Right lobe of liver (tissue), 6 donors: ENCODE measurements at regions not wholly inside any gene's neighbourhood (a gene's known extent, or its start where the extent isn't known, plus 50 kb on each side); places are given as distances from the start of the nearest gene placed in this dataset.

ENCODE experiments used
- ATAC-seq, 4 donors: fragments of 200-7000 bp; cut with Tn5 transposase; one replicate each; pipeline ENCODE4 v1.9.1; 2020; ENCODE audit warnings: mild to moderate bottlenecking in 4 of 4, moderate library complexity in 4 of 4
- DNase-seq, 3 donors: peaks; one replicate each; pipeline ENCODE4 v3.0.0-alpha.2; 2020
- H3K27ac ChIP-seq, 3 donors: fragments of 200-600 bp; one replicate each; pipeline ENCODE4 v1.8.0; 2022
- H3K27me3 ChIP-seq, 2 donors: fragments of 200-600 bp; one replicate each; pipeline ENCODE4 v1.8.0; 2022
- H3K36me3 ChIP-seq, 4 donors: fragments of 200-600 bp; sonication (generic) in 1 of 4; one replicate each; pipeline versions ENCODE4 v1.5.1 to v1.8.0; 2017 to 2022; ENCODE audit warnings: control low read depth in 1 of 4
- H3K4me1 ChIP-seq, 4 donors: fragments of 200-600 bp; sonication (generic) in 1 of 4; one replicate each; pipeline versions ENCODE4 v1.5.1 to v1.8.0; 2017 to 2022; ENCODE audit warnings: control low read depth in 1 of 4
- H3K4me3 ChIP-seq, 3 donors: fragments of 200-600 bp; one replicate each; pipeline ENCODE4 v1.8.0; 2022
- H3K9me3 ChIP-seq, 4 donors: fragments of 200-600 bp; sonication (generic) in 1 of 4; one replicate each; pipeline versions ENCODE4 v1.5.1 to v1.8.0; 2017 to 2022; ENCODE audit warnings: control low read depth in 1 of 4
- POLR2A ChIP-seq: fragments of 450-650 bp; IDR thresholded peaks from one replicate; pipeline ENCODE4 v1.6.1; 2017; ENCODE audit warnings: antibody characterized with exemption, mild to moderate bottlenecking
- WGBS: methylation state at CpG from one replicate; pipeline ENCODE4 v1.1.6; 2018; ENCODE audit warnings: low coverage, low lambda C conversion rate; ENCODE audit not compliant: insufficient coverage; ENCODE audit errors: missing lambda C conversion rate; 5-methylcytosine and 5-hydroxymethylcytosine counted together
- intact Hi-C, 2 donors: fragments of 100-400 bp; cut with DNase I; formaldehyde crosslinking; loops; one replicate each; pipeline versions ENCODE4 v1.11.2 to v1.14.1; 2022
- TF ChIP-seq, protein P1 (sequence below), 4 donors: fragments of 200-600 bp in 3 of 4; fragments of 450-650 bp in 1 of 4; IDR thresholded peaks; one replicate each; pipeline versions ENCODE4 v1.5.1 to v1.8.0; 2016 to 2022; ENCODE audit warnings: antibody characterized with exemption in 4 of 4, mild to moderate bottlenecking in 2 of 4
- donor health status: DM: no; HTN: yes; CAD: no.
- donor health status: DM: no; HTN: no; CAD: no.
- donor health status: DM: no; HTN: no; CAD: no.
- donor health status: DM: no; HTN: yes; CAD: no.
- donor health status: DM: no; HTN: yes; CAD: no.

DNA sequence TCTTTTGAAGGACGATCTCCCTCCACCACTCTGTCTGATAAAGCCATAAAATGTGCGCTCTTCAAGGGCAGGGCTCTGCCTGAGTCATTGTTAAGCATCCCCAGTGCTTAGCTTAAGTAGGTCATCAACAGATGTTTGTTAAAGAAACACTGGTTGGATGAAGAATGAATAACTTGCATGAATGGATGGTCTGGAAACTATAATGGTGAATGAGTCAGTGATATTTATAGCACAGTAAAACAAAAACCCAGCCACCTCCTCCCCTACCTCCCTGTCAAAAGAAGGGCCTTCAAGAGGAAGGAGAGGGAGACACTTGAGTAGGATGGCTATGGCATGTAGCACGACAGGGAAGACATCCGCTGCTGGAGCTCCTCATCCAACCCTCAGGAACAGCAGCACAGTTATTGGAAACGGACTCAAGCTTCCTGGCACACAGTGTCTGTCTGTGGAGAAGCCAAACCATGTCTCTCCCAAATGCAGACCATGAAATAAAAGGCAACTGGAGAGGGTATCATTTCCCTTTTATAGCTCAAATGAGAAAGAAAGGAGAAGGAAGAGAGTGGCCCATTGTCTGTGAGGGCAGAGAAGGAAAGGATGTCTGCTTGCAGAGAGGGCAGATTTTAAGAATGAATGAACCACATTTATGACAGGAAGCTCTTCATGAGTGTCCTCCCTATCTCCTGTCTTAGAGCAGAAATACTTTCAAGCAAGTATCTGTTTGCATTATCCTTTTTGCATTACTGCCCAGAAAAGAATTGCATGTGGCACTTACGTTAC is 183.5 kb upstream of the UBL3 start:
- intact Hi-C loops, result no loop called here
- Histone ChIP-seq H3K36me3 (no peaks in the 10 kb centered on the region), H3K4me1 (no peaks in the 10 kb centered on the region), H3K27me3 (no peaks in the 10 kb centered on the region), H3K9me3 (no peaks in the 10 kb centered on the region), H3K27ac (no peak overlapping the region), H3K4me3 (no peak overlapping the region)
- DNase-seq (no peak), ATAC-seq (no peak)
- TF ChIP-seq POLR2A, result no peak
- TF ChIP-seq, protein P1, sequence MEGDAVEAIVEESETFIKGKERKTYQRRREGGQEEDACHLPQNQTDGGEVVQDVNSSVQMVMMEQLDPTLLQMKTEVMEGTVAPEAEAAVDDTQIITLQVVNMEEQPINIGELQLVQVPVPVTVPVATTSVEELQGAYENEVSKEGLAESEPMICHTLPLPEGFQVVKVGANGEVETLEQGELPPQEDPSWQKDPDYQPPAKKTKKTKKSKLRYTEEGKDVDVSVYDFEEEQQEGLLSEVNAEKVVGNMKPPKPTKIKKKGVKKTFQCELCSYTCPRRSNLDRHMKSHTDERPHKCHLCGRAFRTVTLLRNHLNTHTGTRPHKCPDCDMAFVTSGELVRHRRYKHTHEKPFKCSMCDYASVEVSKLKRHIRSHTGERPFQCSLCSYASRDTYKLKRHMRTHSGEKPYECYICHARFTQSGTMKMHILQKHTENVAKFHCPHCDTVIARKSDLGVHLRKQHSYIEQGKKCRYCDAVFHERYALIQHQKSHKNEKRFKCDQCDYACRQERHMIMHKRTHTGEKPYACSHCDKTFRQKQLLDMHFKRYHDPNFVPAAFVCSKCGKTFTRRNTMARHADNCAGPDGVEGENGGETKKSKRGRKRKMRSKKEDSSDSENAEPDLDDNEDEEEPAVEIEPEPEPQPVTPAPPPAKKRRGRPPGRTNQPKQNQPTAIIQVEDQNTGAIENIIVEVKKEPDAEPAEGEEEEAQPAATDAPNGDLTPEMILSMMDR (IDR thresholded peaks at IDR 0.05), result no peak
- 79% methylated on average over 6 of the region's 6 CpGs for WGBS

DNA sequence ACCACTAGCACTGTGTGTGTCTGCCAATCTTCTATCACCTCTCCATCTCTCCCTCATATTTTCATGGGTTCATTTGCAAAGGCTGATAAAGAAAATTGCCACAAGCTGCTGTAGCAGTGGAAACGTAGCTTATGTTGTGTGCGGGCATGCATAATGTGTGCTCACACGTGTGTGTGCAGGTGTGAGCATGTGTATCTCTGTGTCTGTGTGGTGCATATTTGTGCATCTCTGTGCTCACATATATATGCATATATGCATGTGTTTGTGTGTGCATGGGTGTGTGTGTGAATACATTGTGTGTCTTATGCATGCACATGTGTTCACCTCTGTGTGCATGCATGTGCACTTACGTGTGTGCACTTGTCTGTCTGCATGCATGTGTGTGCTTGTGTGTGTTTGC is 181.8 kb upstream of the UBL3 start:
- intact Hi-C loops, result no loop called here
- 77% methylated on average over 3 of the region's 4 CpGs for WGBS
- Histone ChIP-seq H3K4me1 (no peaks in the 10 kb centered on the region), H3K27ac (no peak overlapping the region), H3K9me3 (no peaks in the 10 kb centered on the region), H3K36me3 (no peaks in the 10 kb centered on the region), H3K27me3 (no peaks in the 10 kb centered on the region), H3K4me3 (no peak overlapping the region)
- ATAC-seq (no peak), DNase-seq (no peak)
- TF ChIP-seq, protein P1 (IDR thresholded peaks at IDR 0.05), result no peak
- TF ChIP-seq POLR2A, result no peak

DNA sequence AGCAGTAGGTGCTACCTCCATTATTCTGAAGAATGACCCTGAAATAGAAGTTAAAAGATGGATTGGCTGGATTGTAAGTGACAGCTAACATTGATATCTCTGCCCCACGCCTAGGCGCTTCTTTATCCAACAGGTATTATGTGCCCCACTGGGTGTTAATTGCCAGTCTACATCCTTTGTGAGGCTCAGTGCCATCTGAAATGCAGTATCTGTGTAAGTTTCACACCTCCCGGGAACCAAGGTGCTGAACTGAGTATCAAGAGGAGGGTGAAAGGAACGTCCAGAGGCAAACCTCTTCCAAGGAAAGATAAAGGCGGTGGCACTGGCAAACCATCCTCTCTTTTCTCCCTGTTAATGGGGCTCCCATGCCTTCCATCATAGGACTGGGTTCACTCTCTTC is 181.1 kb upstream of the UBL3 start:
- intact Hi-C loops, result no loop called here
- Histone ChIP-seq H3K27ac (no peak overlapping the region), H3K27me3 (no peaks in the 10 kb centered on the region), H3K9me3 (no peaks in the 10 kb centered on the region), H3K4me3 (no peak overlapping the region), H3K36me3 (no peaks in the 10 kb centered on the region), H3K4me1 (no peaks in the 10 kb centered on the region)
- no peak for DNase-seq
- no peak for ATAC-seq
- TF ChIP-seq, protein P1 (IDR thresholded peaks at IDR 0.05), result no peak
- no peak for TF ChIP-seq POLR2A
- 87% methylated on average over 3 of the region's 5 CpGs for WGBS

DNA sequence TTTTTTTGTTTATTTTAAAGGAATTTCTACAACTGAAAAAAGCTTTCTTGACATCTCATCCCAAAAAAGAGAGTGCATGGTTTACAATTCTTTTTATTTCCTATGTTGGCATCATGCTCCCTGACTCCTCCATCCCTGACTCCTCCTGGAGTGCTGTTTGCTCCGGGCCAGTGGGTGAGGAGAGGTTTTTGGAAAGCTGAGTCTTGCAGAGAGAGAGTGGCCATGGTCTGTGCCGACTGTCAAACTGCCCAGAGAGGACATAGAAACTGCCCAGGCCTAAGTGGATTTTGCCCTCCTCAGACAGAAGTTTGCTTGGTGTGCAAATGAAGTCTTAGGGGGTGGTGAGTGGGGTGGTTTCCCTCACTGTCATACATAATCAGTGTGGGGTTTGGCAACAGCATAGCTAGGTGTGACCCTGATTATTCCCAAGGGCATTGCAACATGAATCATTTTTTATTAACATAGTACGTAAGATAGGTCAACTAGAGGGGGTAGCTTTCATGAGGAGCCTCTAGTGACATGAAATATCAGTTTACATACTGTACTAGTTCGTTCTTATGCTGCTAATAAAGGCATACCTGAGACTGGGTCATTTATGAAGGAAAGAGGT is 179.8 kb upstream of the UBL3 start:
- no peaks in the 10 kb centered on the region for H3K4me1 ChIP-seq
- no peaks in the 10 kb centered on the region for H3K27me3 ChIP-seq
- no peaks in the 10 kb centered on the region for H3K36me3 ChIP-seq
- no peak overlapping the region for H3K27ac ChIP-seq
- DNase-seq (no peak), ATAC-seq (no peak)
- 66% methylated on average over 4 of the region's 4 CpGs for WGBS
- TF ChIP-seq, protein P1 (IDR thresholded peaks at IDR 0.05), result no peak
- intact Hi-C loops, result no loop called here
- H3K9me3 ChIP-seq, result no peaks in the 10 kb centered on the region
- no peak overlapping the region for H3K4me3 ChIP-seq
